ENCODE measurements at regions not wholly inside any gene's neighbourhood (a gene's known extent, or its start where the extent isn't known, plus 50 kb on each side); places are given as distances from the start of the nearest gene placed in this dataset.

DNA sequence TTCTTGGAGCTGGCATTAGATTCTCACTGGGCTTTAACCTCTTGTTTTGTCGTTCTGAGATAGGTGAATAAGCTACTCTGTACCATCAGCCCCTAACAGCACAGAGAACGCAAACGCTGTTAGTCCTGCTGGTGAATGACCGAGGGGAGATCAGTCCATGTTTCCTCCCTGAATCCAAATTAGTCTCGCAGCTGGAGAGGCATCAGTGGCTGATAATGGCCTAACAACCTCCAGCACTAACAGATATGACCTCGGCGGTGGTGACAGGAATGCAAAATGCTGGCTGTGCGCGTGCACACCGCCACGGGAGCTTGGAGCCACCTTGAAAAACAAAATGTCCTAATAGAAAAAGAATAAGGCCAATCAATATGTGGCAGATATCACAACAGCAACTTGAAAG lies 77.6 kb upstream of the IRX1 start:
- Histone ChIP-seq H3K4me3 (no peak overlapping the region), H3K4me1 (ENCODE audit: insufficient read depth) (peaks cover 6% of the 10 kb centered on the region), H3F3A (replicated peaks; ENCODE audit: low read depth) (no peaks in the 10 kb centered on the region), H3K79me2 (replicated peaks; ENCODE audit: insufficient read depth) (no peaks in the 10 kb centered on the region), H4K20me1 (replicated peaks; ENCODE audit: insufficient read depth) (no peaks in the 10 kb centered on the region), H3K9me2 (ENCODE audit: insufficient read depth) (no peaks in the 10 kb centered on the region), H2AFZ (no peak overlapping the region), H3K36me3 (ENCODE audit: insufficient read depth) (no peaks in the 10 kb centered on the region), H3K27me3 (ENCODE audit: insufficient read depth) (no peaks in the 10 kb centered on the region), H3K4me2 (no peak overlapping the region), H3K27ac (ENCODE audit: low read depth) (no peak overlapping the region)
- H3K36me3 Mint-ChIP-seq (ENCODE audit: low read depth) = no peaks in the 10 kb centered on the region; the same call in 2 of the 3 replicates
- no peak for ATAC-seq
- peaks cover 23% of the 10 kb centered on the region for H3K4me1 Mint-ChIP-seq
- H3K27ac Mint-ChIP-seq = no peak overlapping the region
- H3K27me3 Mint-ChIP-seq (ENCODE audit: insufficient read depth, low read depth, poor library complexity) = peaks cover 2% of the 10 kb centered on the region
- DNase-seq (ENCODE audit: low spot score) = no peak
- H3K4me3 Mint-ChIP-seq = no peak overlapping the region
- no peaks in the 10 kb centered on the region for H3K9me3 Mint-ChIP-seq
- TF ChIP-seq, protein P1, sequence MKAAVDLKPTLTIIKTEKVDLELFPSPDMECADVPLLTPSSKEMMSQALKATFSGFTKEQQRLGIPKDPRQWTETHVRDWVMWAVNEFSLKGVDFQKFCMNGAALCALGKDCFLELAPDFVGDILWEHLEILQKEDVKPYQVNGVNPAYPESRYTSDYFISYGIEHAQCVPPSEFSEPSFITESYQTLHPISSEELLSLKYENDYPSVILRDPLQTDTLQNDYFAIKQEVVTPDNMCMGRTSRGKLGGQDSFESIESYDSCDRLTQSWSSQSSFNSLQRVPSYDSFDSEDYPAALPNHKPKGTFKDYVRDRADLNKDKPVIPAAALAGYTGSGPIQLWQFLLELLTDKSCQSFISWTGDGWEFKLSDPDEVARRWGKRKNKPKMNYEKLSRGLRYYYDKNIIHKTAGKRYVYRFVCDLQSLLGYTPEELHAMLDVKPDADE (IDR thresholded peaks at IDR 0.05) = no peak
- TF ChIP-seq CTCF (conservative IDR thresholded peaks at IDR 0.05; ENCODE audit: low read depth in 2 of 2) (no peak), NANOG (IDR thresholded peaks at IDR 0.05; ENCODE audit: borderline replicate concordance) (no peak), REST (IDR thresholded peaks at IDR 0.05; ENCODE audit: unreplicated experiment) (no peak), EZH2phosphoT487 (IDR thresholded peaks at IDR 0.05; ENCODE audit: unreplicated experiment) (no peak)
- TF ChIP-seq, protein P2, sequence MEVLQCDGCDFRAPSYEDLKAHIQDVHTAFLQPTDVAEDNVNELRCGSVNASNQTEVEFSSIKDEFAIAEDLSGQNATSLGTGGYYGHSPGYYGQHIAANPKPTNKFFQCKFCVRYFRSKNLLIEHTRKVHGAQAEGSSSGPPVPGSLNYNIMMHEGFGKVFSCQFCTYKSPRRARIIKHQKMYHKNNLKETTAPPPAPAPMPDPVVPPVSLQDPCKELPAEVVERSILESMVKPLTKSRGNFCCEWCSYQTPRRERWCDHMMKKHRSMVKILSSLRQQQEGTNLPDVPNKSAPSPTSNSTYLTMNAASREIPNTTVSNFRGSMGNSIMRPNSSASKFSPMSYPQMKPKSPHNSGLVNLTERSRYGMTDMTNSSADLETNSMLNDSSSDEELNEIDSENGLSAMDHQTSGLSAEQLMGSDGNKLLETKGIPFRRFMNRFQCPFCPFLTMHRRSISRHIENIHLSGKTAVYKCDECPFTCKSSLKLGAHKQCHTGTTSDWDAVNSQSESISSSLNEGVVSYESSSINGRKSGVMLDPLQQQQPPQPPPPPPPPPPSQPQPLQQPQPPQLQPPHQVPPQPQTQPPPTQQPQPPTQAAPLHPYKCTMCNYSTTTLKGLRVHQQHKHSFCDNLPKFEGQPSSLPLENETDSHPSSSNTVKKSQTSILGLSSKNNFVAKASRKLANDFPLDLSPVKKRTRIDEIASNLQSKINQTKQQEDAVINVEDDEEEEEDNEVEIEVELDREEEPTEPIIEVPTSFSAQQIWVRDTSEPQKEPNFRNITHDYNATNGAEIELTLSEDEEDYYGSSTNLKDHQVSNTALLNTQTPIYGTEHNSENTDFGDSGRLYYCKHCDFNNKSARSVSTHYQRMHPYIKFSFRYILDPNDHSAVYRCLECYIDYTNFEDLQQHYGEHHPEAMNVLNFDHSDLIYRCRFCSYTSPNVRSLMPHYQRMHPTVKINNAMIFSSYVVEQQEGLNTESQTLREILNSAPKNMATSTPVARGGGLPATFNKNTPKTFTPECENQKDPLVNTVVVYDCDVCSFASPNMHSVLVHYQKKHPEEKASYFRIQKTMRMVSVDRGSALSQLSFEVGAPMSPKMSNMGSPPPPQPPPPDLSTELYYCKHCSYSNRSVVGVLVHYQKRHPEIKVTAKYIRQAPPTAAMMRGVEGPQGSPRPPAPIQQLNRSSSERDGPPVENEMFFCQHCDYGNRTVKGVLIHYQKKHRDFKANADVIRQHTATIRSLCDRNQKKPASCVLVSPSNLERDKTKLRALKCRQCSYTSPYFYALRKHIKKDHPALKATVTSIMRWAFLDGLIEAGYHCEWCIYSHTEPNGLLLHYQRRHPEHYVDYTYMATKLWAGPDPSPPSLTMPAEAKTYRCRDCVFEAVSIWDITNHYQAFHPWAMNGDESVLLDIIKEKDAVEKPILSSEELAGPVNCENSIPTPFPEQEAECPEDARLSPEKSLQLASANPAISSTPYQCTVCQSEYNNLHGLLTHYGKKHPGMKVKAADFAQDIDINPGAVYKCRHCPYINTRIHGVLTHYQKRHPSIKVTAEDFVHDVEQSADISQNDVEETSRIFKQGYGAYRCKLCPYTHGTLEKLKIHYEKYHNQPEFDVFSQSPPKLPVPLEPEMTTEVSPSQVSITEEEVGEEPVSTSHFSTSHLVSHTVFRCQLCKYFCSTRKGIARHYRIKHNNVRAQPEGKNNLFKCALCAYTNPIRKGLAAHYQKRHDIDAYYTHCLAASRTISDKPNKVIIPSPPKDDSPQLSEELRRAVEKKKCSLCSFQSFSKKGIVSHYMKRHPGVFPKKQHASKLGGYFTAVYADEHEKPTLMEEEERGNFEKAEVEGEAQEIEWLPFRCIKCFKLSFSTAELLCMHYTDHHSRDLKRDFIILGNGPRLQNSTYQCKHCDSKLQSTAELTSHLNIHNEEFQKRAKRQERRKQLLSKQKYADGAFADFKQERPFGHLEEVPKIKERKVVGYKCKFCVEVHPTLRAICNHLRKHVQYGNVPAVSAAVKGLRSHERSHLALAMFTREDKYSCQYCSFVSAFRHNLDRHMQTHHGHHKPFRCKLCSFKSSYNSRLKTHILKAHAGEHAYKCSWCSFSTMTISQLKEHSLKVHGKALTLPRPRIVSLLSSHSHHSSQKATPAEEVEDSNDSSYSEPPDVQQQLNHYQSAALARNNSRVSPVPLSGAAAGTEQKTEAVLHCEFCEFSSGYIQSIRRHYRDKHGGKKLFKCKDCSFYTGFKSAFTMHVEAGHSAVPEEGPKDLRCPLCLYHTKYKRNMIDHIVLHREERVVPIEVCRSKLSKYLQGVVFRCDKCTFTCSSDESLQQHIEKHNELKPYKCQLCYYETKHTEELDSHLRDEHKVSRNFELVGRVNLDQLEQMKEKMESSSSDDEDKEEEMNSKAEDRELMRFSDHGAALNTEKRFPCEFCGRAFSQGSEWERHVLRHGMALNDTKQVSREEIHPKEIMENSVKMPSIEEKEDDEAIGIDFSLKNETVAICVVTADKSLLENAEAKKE (CRISPR knock-in tag; IDR thresholded peaks at IDR 0.05) = no peak
